ENCODE measurements at regions not wholly inside any gene's neighbourhood (a gene's known extent, or its start where the extent isn't known, plus 50 kb on each side); places are given as distances from the start of the nearest gene placed in this dataset.
"Not testable (repeated sequence)": the region's sequence is repeated elsewhere in the genome, so short reads cannot be mapped to it uniquely, and the experiment has no call there.

GRCh38 chr16:7769091-7769490 lies 436.4 kb downstream of the RBFOX1 start:
- DNase-seq, result not testable (repeated sequence)

GRCh38 chr16:7765079-7765550 lies 432.5 kb downstream of the RBFOX1 start:
- DNase-seq, result no peak

- no peak for DNase-seq
Measured at GRCh38 chr16:7763111-7763510, 430.5 kb downstream of the RBFOX1 start.
